Right ventricle myocardium inferior (tissue), 1 donor: ENCODE measurements at regions not wholly inside any gene's neighbourhood (a gene's known extent, or its start where the extent isn't known, plus 50 kb on each side); places are given as distances from the start of the nearest gene placed in this dataset.
"Not testable (repeated sequence)": the region's sequence is repeated elsewhere in the genome, so short reads cannot be mapped to it uniquely, and the experiment has no call there.

Experiments
- ATAC-seq: fragments of 200-7000 bp; cut with Tn5 transposase; one replicate; pipeline ENCODE4 v1.9.1; 2020; ENCODE audit warnings: mild to moderate bottlenecking, moderate library complexity
- DNase-seq: peaks from one replicate; pipeline ENCODE4 v3.0.0; 2021; ENCODE audit errors: missing footprints
- intact Hi-C: fragments of 100-400 bp; cut with DNase I; formaldehyde crosslinking; loops from one replicate; pipeline ENCODE4 v1.11.0; 2022
- donor health status: DM: no; HTN: yes; CAD: no; lungs with severe emphysema.

- DNase-seq (no peak), ATAC-seq (no peak)
- intact Hi-C loops, result no loop called here
Measured at GRCh38 chr1:89436856-89437255, 73.0 kb downstream of the GBP6 start.

GRCh38 chr1:89438301-89438700 lies 74.4 kb downstream of the GBP6 start:
- ATAC-seq, DNase-seq, intact Hi-C loops: not testable (repeated sequence)

GRCh38 chr1:89440911-89441310 lies 77.1 kb downstream of the GBP6 start:
- ATAC-seq, result no peak
- intact Hi-C loops, result no loop called here
- no peak for DNase-seq

GRCh38 chr1:89444791-89445190 lies 79.8 kb upstream of the LRRC8B start:
- no peak for ATAC-seq
- no peak for DNase-seq
- intact Hi-C loops, result no loop called here

- no peak for ATAC-seq
- intact Hi-C loops, result loop anchor here (5.0 kb wide), 1 partner anchor 364 kb away; no protein-coding TSS in a partner anchor
- DNase-seq, result no peak
Measured at GRCh38 chr1:89451011-89451410, 73.6 kb upstream of the LRRC8B start.

- ATAC-seq, result no peak
- intact Hi-C loops, result loop anchor here (5.0 kb wide), 1 partner anchor 366 kb away; no protein-coding TSS in a partner anchor
- no peak for DNase-seq
Measured at GRCh38 chr1:89453123-89453972, 71.3 kb upstream of the LRRC8B start.

- DNase-seq, result no peak
- intact Hi-C loops, result loop anchor here (5.0 kb wide), 4 partner anchors 98 to 518 kb away; no protein-coding TSS in a partner anchor
- ATAC-seq, result no peak
Measured at GRCh38 chr1:89454845-89455521, 69.6 kb upstream of the LRRC8B start.

- ATAC-seq (no peak), DNase-seq (no peak)
- intact Hi-C loops, result loop anchor here (5.0 kb wide), 3 partner anchors 100 to 520 kb away; no protein-coding TSS in a partner anchor
Measured at GRCh38 chr1:89457046-89457445, 67.6 kb upstream of the LRRC8B start.

GRCh38 chr1:89459081-89459480 lies 65.5 kb upstream of the LRRC8B start:
- no peak for ATAC-seq
- intact Hi-C loops, result loop anchor here (5.0 kb wide), 3 partner anchors 102 to 522 kb away; no protein-coding TSS in a partner anchor
- DNase-seq, result no peak

- no peak for ATAC-seq
- intact Hi-C loops, result no loop called here
- no peak for DNase-seq
Measured at GRCh38 chr1:89460325-89460724, 64.3 kb upstream of the LRRC8B start.

- DNase-seq, result no peak
- intact Hi-C loops, result no loop called here
Measured at GRCh38 chr1:89462250-89462649, 62.4 kb upstream of the LRRC8B start.

GRCh38 chr1:89464008-89464407 lies 60.6 kb upstream of the LRRC8B start:
- DNase-seq, result no peak
- intact Hi-C loops, result no loop called here
- no peak for ATAC-seq

More at GRCh38 chr1:89462250-89462649, 62.4 kb upstream of the LRRC8B start:
- ATAC-seq, result no peak

GRCh38 chr1:89465201-89465600 lies 59.4 kb upstream of the LRRC8B start:
- intact Hi-C loops, result no loop called here
- no peak for DNase-seq
- ATAC-seq, result no peak

- DNase-seq, result no peak
- intact Hi-C loops, result no loop called here
- no peak for ATAC-seq
Measured at GRCh38 chr1:89466307-89466930, 58.2 kb upstream of the LRRC8B start.

GRCh38 chr1:89472253-89472652 lies 52.4 kb upstream of the LRRC8B start:
- no peak for DNase-seq
- ATAC-seq, result no peak
- intact Hi-C loops, result no loop called here

GRCh38 chr1:89472886-89473417 lies 51.7 kb upstream of the LRRC8B start:
- DNase-seq, result no peak

More at GRCh38 chr1:89472886-89473417, 51.7 kb upstream of the LRRC8B start:
- ATAC-seq, result no peak
- intact Hi-C loops, result no loop called here
